OCI-LY1 (cell line): ENCODE measurements at regions not wholly inside any gene's neighbourhood (a gene's known extent, or its start where the extent isn't known, plus 50 kb on each side); places are given as distances from the start of the nearest gene placed in this dataset.

ENCODE experiments used
- EZH2 ChIP-seq: fragments of 200-600 bp; sonication (generic), shearing (Covaris generic); IDR thresholded peaks from 2 replicates; pipeline ENCODE4 v1.8.0; 2017; ENCODE audit warnings: borderline replicate concordance, mixed run types, mild to moderate bottlenecking, antibody characterized with exemption, low read length, moderate library complexity, mixed read lengths
- TF ChIP-seq, protein P1 (sequence below): fragments of 200-600 bp; sonication (generic), shearing (Covaris generic); IDR thresholded peaks from 2 replicates; pipeline ENCODE4 v1.5.1; 2017; ENCODE audit warnings: mild to moderate bottlenecking, antibody characterized with exemption, low read length, moderate library complexity, mixed read lengths

DNA sequence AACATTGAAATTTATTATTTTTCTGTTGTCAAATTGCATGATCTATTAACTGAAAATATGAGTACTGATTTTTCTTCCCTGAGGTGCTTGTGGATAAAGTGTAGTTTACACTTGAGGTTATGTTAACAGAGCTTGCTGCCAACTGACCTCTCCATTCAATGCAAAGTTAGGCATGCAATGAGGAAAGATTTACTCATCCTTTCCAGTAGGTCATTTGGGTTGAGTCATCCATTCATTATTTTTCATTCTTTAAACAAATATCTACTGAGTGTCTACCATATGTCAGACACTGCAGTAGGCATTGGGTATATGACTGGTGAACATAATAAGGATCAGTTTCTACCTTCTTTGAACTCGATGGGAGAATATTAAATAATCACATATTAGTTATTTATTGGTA lies 604.1 kb downstream of the EDEM1 start:
- no peak for TF ChIP-seq EZH2
- TF ChIP-seq, protein P1, sequence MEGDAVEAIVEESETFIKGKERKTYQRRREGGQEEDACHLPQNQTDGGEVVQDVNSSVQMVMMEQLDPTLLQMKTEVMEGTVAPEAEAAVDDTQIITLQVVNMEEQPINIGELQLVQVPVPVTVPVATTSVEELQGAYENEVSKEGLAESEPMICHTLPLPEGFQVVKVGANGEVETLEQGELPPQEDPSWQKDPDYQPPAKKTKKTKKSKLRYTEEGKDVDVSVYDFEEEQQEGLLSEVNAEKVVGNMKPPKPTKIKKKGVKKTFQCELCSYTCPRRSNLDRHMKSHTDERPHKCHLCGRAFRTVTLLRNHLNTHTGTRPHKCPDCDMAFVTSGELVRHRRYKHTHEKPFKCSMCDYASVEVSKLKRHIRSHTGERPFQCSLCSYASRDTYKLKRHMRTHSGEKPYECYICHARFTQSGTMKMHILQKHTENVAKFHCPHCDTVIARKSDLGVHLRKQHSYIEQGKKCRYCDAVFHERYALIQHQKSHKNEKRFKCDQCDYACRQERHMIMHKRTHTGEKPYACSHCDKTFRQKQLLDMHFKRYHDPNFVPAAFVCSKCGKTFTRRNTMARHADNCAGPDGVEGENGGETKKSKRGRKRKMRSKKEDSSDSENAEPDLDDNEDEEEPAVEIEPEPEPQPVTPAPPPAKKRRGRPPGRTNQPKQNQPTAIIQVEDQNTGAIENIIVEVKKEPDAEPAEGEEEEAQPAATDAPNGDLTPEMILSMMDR, result no peak
